Caco-2 (cell line): ENCODE measurements at regions not wholly inside any gene's neighbourhood (a gene's known extent, or its start where the extent isn't known, plus 50 kb on each side); places are given as distances from the start of the nearest gene placed in this dataset.
A peak's percentile ranks its signal among the peaks of the same experiment; 100 is the strongest.

ENCODE experiments used
- BruUV-seq: library from RNA; stranded (reverse); fragments of 400-500 nt; replicated peaks from 2 replicates; lab custom pipeline; 2021; lab: Mats Ljungman, UMichigan
- CTCF ChIA-PET: fragments of 300-600 bp; sonication (Branson Sonifier 250); formaldehyde crosslinking; loops from one replicate; lab custom pipeline; 2022; ENCODE audit warnings: antibody characterized with exemption; lab: Charles Lee
- POLR2A ChIA-PET: fragments of 300-600 bp; sonication (Branson Sonifier 250); formaldehyde crosslinking; loops from one replicate; lab custom pipeline; 2022; ENCODE audit warnings: antibody characterized with exemption; lab: Charles Lee
- DNase-seq, 2 experiments: peaks; one replicate each; pipeline versions ENCODE4 v3.0.0 to v3.0.0-alpha.2; 2020 to 2022
- H3K27me3 ChIP-seq: replicated peaks from 2 replicates; pipeline ENCODE4 v1.6.0; 2011; ENCODE audit warnings: low read length; ENCODE audit not compliant: control insufficient read depth, insufficient read depth
- H3K36me3 ChIP-seq: 2 replicates; pipeline ENCODE4 v1.5.1; 2011; ENCODE audit warnings: low read length; ENCODE audit not compliant: control insufficient read depth, insufficient read depth
- H3K4me1 ChIP-seq: fragments of 250-450 bp; sonication (Bioruptor Pico); 2 replicates; pipeline ENCODE4 v1.5.1; 2020; ENCODE audit warnings: mild to moderate bottlenecking
- H3K4me3 ChIP-seq: 2 replicates; pipeline ENCODE4 v1.5.1; 2011; ENCODE audit warnings: low read depth, mild to moderate bottlenecking, control low read depth, low read length
- H3K9me3 ChIP-seq: fragments of 250-450 bp; sonication (Bioruptor Pico); 2 replicates; pipeline ENCODE4 v1.5.1; 2020; ENCODE audit warnings: mild to moderate bottlenecking, moderate library complexity
- H3K27ac Mint-ChIP-seq: one replicate; pipeline ENCODE4 v1.8.0; 2022; ENCODE audit warnings: mixed read lengths; ENCODE audit not compliant: unreplicated experiment
- H3K27me3 Mint-ChIP-seq: one replicate; pipeline ENCODE4 v1.8.0; 2022; ENCODE audit warnings: mixed read lengths; ENCODE audit not compliant: insufficient read depth, unreplicated experiment
- H3K36me3 Mint-ChIP-seq: one replicate; pipeline ENCODE4 v1.8.0; 2022; ENCODE audit warnings: mild to moderate bottlenecking, mixed read lengths; ENCODE audit not compliant: insufficient read depth, unreplicated experiment
- H3K4me1 Mint-ChIP-seq: one replicate; pipeline ENCODE4 v1.8.0; 2022; ENCODE audit warnings: low read depth, mixed read lengths; ENCODE audit not compliant: unreplicated experiment
- H3K4me3 Mint-ChIP-seq: one replicate; pipeline ENCODE4 v1.8.0; 2022; ENCODE audit warnings: mild to moderate bottlenecking, moderate library complexity, mixed read lengths; ENCODE audit not compliant: unreplicated experiment
- H3K9me3 Mint-ChIP-seq: one replicate; pipeline ENCODE4 v1.8.0; 2022; ENCODE audit warnings: mixed read lengths; ENCODE audit not compliant: unreplicated experiment
- intact Hi-C: fragments of 100-400 bp; cut with micrococcal nuclease; formaldehyde crosslinking; loops from one replicate; pipeline ENCODE4 v1.10.0; 2022; ENCODE audit not compliant: unreplicated experiment
- TF ChIP-seq, protein P1 (sequence below), 2 experiments: fragments of 200-600 bp in 1 of 2; IDR thresholded peaks; 1 replicate in 1 of 2; 2 replicates in 1 of 2; pipeline versions ENCODE4 v1.5.1 to v1.8.0; 2011 to 2022; ENCODE audit warnings: antibody characterized with exemption in 1 of 2, control low read depth in 1 of 2, inconsistent platforms in 1 of 2, low read depth in 1 of 2, low read length in 1 of 2, mild to moderate bottlenecking in 1 of 2, moderate library complexity in 1 of 2; ENCODE audit not compliant: insufficient read depth in 1 of 2, severe bottlenecking in 1 of 2, unreplicated experiment in 1 of 2

DNA sequence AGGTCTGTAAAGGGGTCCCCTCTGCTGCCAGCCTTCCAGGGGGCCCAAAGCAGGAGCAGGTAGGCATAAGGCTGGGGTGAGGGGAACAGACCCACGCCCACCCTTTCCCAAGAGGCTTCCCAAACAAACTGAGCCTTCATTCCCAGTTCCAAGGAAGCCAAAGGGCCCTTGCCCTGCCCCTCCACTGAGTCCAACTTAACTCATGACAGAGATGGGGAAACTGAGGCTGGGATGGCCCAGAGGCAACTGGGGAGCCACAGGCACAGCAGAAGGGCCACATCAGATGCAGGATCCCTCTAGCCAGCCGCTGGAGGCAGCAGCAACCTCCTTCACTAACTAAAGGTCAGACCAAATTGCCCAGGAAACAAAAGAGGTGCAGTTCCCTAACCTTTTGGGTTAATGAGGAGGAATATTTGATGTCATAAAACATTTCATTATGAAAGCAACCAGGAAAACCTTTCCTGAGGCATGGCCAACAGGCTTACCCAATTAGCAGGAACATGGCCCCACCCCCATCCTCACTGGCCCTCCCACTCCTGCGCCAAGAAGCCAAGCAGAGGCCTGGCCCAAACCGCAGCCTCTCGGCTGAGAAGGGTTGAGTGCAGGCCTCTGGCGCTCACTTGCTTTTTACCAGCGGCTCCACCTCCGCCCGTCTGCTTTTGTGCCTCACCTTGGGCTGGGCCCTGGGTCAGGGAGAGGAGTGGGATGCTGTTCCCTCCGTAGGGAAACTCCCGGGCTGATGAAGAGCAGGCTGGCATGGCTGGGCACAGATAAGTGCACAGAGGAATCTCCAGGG lies 293.5 kb upstream of the RTL1 start:
- H3K9me3 Mint-ChIP-seq = no peaks in the 10 kb centered on the region
- H3K9me3 ChIP-seq = no peaks in the 10 kb centered on the region
- ChIA-PET POLR2A (no interaction called here), CTCF (no interaction called here)
- BruUV-seq = no TSS peak
- TF ChIP-seq, protein P1, sequence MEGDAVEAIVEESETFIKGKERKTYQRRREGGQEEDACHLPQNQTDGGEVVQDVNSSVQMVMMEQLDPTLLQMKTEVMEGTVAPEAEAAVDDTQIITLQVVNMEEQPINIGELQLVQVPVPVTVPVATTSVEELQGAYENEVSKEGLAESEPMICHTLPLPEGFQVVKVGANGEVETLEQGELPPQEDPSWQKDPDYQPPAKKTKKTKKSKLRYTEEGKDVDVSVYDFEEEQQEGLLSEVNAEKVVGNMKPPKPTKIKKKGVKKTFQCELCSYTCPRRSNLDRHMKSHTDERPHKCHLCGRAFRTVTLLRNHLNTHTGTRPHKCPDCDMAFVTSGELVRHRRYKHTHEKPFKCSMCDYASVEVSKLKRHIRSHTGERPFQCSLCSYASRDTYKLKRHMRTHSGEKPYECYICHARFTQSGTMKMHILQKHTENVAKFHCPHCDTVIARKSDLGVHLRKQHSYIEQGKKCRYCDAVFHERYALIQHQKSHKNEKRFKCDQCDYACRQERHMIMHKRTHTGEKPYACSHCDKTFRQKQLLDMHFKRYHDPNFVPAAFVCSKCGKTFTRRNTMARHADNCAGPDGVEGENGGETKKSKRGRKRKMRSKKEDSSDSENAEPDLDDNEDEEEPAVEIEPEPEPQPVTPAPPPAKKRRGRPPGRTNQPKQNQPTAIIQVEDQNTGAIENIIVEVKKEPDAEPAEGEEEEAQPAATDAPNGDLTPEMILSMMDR (IDR thresholded peaks at IDR 0.05; ENCODE audit: insufficient read depth in 1 of 2, low read depth in 1 of 2, low read length in 1 of 2, severe bottlenecking in 1 of 2, unreplicated experiment in 1 of 2) = no peak
- peak in 1 of 2 experiments; percentile 5 for DNase-seq
- no peak overlapping the region for H3K27ac Mint-ChIP-seq
- H3K27me3 Mint-ChIP-seq = no peaks in the 10 kb centered on the region
- no peak overlapping the region for H3K4me3 Mint-ChIP-seq
- intact Hi-C loops = no loop called here
- no peaks in the 10 kb centered on the region for H3K36me3 Mint-ChIP-seq
- no peaks in the 10 kb centered on the region for H3K36me3 ChIP-seq
- no peaks in the 10 kb centered on the region for H3K27me3 ChIP-seq
- H3K4me3 ChIP-seq = no peak overlapping the region
- no peaks in the 10 kb centered on the region for H3K4me1 ChIP-seq
- H3K4me1 Mint-ChIP-seq = no peaks in the 10 kb centered on the region

DNA sequence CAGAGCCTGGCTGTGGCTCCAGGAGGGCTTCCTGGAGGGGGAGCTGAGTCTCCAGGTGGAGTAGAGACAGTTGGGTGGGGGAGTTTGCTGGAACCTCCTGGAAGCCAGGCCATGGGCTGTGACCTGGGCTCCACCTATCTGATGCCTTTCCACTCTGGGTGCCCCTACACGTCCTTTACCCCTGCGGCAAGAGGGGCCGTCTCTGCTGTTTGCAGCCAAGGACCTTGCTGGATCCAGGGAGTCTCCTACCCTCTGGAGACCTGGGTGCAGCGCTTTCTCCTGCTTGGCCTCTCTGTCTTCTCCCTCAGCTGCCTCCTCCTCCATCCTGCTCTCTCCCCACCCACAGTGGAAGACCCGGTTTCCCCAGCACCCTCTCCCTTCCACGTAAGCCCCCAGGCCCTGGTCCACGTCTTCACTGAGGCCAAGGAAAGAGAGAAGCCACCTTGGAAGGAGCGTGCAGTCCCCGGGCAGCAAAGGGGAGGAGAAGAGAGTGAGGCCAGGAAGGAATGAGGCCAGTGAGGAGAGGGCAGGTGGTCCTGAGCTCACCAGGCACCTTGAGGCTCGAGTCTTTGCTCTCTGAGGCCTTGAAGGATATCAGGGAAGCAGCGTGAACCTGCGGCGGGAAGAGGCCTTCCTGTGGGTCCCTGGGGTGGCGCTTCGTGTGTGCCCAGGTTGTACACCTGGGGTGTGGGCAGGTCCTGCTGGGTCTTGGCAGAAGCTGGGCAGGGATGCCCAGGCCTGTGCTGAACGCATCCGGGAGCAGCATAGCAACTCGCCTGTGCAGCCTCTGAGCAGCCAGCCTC lies 294.3 kb upstream of the RTL1 start:
- Histone ChIP-seq H3K4me1 (no peaks in the 10 kb centered on the region), H3K27me3 (no peaks in the 10 kb centered on the region), H3K36me3 (no peaks in the 10 kb centered on the region), H3K4me3 (no peak overlapping the region), H3K9me3 (no peaks in the 10 kb centered on the region)
- intact Hi-C loops = no loop called here
- TF ChIP-seq, protein P1 (IDR thresholded peaks at IDR 0.05; ENCODE audit: insufficient read depth in 1 of 2, low read depth in 1 of 2, low read length in 1 of 2, severe bottlenecking in 1 of 2, unreplicated experiment in 1 of 2) = no peak
- no peaks in the 10 kb centered on the region for H3K9me3 Mint-ChIP-seq
- H3K27ac Mint-ChIP-seq = no peak overlapping the region
- DNase-seq = peak in 1 of 2 experiments; percentile 21
- POLR2A ChIA-PET = no interaction called here
- H3K27me3 Mint-ChIP-seq = no peaks in the 10 kb centered on the region
- H3K4me3 Mint-ChIP-seq = no peak overlapping the region
- CTCF ChIA-PET = no interaction called here
- BruUV-seq = no TSS peak
- no peaks in the 10 kb centered on the region for H3K36me3 Mint-ChIP-seq
- H3K4me1 Mint-ChIP-seq = no peaks in the 10 kb centered on the region

DNA sequence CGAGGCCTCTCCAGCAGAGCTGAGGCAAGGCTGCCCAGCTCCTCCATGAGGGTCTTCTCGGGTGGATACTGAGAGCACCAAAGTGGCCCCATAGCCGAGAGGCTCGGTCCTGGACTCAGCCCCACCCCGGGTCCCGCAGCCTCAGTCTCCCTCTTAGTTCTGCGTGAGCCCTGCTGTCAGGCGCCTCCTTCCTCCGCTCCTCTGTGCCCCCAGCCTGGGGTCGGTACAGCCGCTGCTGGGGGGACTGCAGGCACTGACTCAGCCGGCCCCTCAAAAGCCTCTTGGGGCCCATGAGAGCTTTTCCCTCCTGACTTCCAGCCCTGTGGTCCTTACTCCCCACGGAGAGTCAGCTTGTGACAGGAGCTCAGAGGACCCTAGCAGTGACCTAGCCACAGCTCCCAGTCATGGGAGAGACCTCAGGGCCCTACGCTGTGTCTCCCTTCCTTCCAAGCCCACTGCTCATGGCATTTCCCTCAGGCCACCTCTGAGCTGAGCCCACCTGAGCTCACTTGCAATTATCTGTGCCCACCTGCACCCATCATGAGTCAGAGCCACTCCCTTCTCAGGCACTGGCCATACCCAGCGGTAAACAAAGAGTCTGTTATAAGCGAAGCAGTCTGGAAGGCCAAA lies 295.0 kb upstream of the RTL1 start:
- POLR2A ChIA-PET = no interaction called here

More for the DNA sequence above, 295.0 kb upstream of the RTL1 start:
- Histone ChIP-seq H3K9me3 (no peaks in the 10 kb centered on the region), H3K27me3 (no peaks in the 10 kb centered on the region), H3K36me3 (no peaks in the 10 kb centered on the region), H3K4me3 (no peak overlapping the region), H3K4me1 (no peaks in the 10 kb centered on the region)
- CTCF ChIA-PET = no interaction called here
- TF ChIP-seq, protein P1 (IDR thresholded peaks at IDR 0.05; ENCODE audit: insufficient read depth in 1 of 2, low read depth in 1 of 2, low read length in 1 of 2, severe bottlenecking in 1 of 2, unreplicated experiment in 1 of 2) = no peak
- Mint-ChIP-seq H3K27ac (no peak overlapping the region), H3K4me3 (no peak overlapping the region), H3K36me3 (no peaks in the 10 kb centered on the region), H3K9me3 (peaks cover 6% of the 10 kb centered on the region), H3K27me3 (no peaks in the 10 kb centered on the region), H3K4me1 (no peaks in the 10 kb centered on the region)
- BruUV-seq = no TSS peak
- DNase-seq = peak in 1 of 2 experiments; percentile 16
- intact Hi-C loops = no loop called here
